ENCODE measurements at regions not wholly inside any gene's neighbourhood (a gene's known extent, or its start where the extent isn't known, plus 50 kb on each side); places are given as distances from the start of the nearest gene placed in this dataset.
"Not testable (repeated sequence)": the region's sequence is repeated elsewhere in the genome, so short reads cannot be mapped to it uniquely, and the experiment has no call there.

DNA sequence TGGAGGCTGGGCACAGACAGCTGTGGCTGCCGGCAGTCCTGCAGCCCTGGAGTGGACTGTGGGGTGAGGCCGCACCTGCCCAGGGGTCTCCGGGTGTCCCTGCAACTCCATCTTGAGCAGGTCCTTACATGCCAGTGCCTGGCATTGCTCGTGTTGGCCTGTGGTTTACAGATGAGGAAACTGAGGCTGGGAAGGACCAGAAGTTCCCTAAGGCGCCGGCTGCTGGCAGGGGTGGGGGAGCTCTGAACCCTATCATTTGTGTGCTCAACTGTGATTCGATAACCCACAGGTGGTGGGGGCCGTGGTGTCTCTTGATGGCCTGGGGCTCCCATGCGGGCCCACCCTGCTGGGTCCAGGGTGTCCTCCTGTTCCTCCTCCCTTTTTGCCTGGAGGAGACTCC lies 181.1 kb upstream of the ZNF469 start:
- not testable (repeated sequence) for TF ChIP-seq RBBP5 (IDR thresholded peaks at IDR 0.05; ENCODE audit: borderline replicate concordance, low read depth, low read length); EZH2 (IDR thresholded peaks at IDR 0.05; ENCODE audit: low read depth, low read length, severe bottlenecking); POLR2AphosphoS5 (IDR thresholded peaks at IDR 0.05; ENCODE audit: low read depth, low read length); CEBPB (IDR thresholded peaks at IDR 0.05; ENCODE audit: low read depth, low read length); CBX8 (IDR thresholded peaks at IDR 0.05; ENCODE audit: borderline replicate concordance, low read depth, low read length); KDM1A (IDR thresholded peaks at IDR 0.05; ENCODE audit: borderline replicate concordance, low read length); ATF3 (IDR thresholded peaks at IDR 0.05; ENCODE audit: insufficient read depth, low read depth, low read length); TAF1 (IDR thresholded peaks at IDR 0.05; ENCODE audit: low read depth, low read length); POLR2A (IDR thresholded peaks at IDR 0.05; ENCODE audit: control extremely low read depth in 1 of 2, low read depth in 2 of 2, low read length in 2 of 2)
- TF ChIP-seq, protein P1, sequence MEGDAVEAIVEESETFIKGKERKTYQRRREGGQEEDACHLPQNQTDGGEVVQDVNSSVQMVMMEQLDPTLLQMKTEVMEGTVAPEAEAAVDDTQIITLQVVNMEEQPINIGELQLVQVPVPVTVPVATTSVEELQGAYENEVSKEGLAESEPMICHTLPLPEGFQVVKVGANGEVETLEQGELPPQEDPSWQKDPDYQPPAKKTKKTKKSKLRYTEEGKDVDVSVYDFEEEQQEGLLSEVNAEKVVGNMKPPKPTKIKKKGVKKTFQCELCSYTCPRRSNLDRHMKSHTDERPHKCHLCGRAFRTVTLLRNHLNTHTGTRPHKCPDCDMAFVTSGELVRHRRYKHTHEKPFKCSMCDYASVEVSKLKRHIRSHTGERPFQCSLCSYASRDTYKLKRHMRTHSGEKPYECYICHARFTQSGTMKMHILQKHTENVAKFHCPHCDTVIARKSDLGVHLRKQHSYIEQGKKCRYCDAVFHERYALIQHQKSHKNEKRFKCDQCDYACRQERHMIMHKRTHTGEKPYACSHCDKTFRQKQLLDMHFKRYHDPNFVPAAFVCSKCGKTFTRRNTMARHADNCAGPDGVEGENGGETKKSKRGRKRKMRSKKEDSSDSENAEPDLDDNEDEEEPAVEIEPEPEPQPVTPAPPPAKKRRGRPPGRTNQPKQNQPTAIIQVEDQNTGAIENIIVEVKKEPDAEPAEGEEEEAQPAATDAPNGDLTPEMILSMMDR (IDR thresholded peaks at IDR 0.05; ENCODE audit: control extremely low read depth in 1 of 3, insufficient read depth in 1 of 3, low read depth in 1 of 3, low read length in 3 of 3), result not testable (repeated sequence)
- TF ChIP-seq, protein P2, sequence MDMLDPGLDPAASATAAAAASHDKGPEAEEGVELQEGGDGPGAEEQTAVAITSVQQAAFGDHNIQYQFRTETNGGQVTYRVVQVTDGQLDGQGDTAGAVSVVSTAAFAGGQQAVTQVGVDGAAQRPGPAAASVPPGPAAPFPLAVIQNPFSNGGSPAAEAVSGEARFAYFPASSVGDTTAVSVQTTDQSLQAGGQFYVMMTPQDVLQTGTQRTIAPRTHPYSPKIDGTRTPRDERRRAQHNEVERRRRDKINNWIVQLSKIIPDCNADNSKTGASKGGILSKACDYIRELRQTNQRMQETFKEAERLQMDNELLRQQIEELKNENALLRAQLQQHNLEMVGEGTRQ (IDR thresholded peaks at IDR 0.05; ENCODE audit: low read length), result not testable (repeated sequence)

Measured in H1 (cell line).